KMS-11 (cell line): ENCODE measurements at regions not wholly inside any gene's neighbourhood (a gene's known extent, or its start where the extent isn't known, plus 50 kb on each side); places are given as distances from the start of the nearest gene placed in this dataset.
"Not testable (repeated sequence)": the region's sequence is repeated elsewhere in the genome, so short reads cannot be mapped to it uniquely, and the experiment has no call there.

Experiments
- H2AFZ ChIP-seq: fragments of 200-600 bp; sonication (generic); 2 replicates; pipeline ENCODE4 v1.6.1; 2016; ENCODE audit warnings: antibody characterized with exemption, mixed run types, low read depth
- H3K27ac ChIP-seq: fragments of 200-600 bp; sonication (generic); 2 replicates; pipeline ENCODE4 v1.6.1; 2016; ENCODE audit warnings: mild to moderate bottlenecking, mixed run types
- H3K27me3 ChIP-seq: fragments of 200-600 bp; sonication (generic); 2 replicates; pipeline ENCODE4 v1.6.1; 2017; ENCODE audit warnings: mild to moderate bottlenecking, low read depth, mixed run types, moderate library complexity; ENCODE audit not compliant: insufficient read depth
- H3K36me3 ChIP-seq: fragments of 200-600 bp; sonication (generic); 2 replicates; pipeline ENCODE4 v1.6.1; 2017; ENCODE audit warnings: mild to moderate bottlenecking, mixed run types; ENCODE audit not compliant: insufficient read depth
- H3K4me1 ChIP-seq: fragments of 200-600 bp; sonication (generic); 2 replicates; pipeline ENCODE4 v1.6.1; 2016; ENCODE audit warnings: mild to moderate bottlenecking, low read depth, mixed run types; ENCODE audit not compliant: poor library complexity, severe bottlenecking
- H3K4me2 ChIP-seq: fragments of 200-600 bp; sonication (generic); 2 replicates; pipeline ENCODE4 v1.7.0; 2016; ENCODE audit warnings: mild to moderate bottlenecking, mixed run types
- H3K4me3 ChIP-seq: fragments of 200-600 bp; sonication (generic); IDR thresholded peaks from 2 replicates; pipeline ENCODE4 v1.6.1; 2017; ENCODE audit warnings: low read depth, low read length, mixed read lengths; ENCODE audit not compliant: insufficient read depth
- H3K79me2 ChIP-seq: fragments of 200-600 bp; sonication (generic); 2 replicates; pipeline ENCODE4 v1.6.1; 2016; ENCODE audit warnings: low read depth, mixed run types; ENCODE audit not compliant: insufficient read depth
- H3K9ac ChIP-seq: fragments of 200-600 bp; sonication (generic); 2 replicates; pipeline ENCODE4 v1.6.1; 2016; ENCODE audit warnings: mild to moderate bottlenecking, mixed run types
- H4K20me1 ChIP-seq: fragments of 200-600 bp; sonication (generic); 2 replicates; pipeline ENCODE4 v1.6.1; 2016; ENCODE audit warnings: mild to moderate bottlenecking, mixed run types; ENCODE audit not compliant: insufficient read depth
- CTCF ChIP-seq: fragments of 200-600 bp; sonication (generic); conservative IDR thresholded peaks from 2 replicates; pipeline ENCODE4 v1.6.1; 2017; ENCODE audit warnings: low read depth, mild to moderate bottlenecking, antibody characterized with exemption, low read length, moderate library complexity, mixed read lengths

DNA sequence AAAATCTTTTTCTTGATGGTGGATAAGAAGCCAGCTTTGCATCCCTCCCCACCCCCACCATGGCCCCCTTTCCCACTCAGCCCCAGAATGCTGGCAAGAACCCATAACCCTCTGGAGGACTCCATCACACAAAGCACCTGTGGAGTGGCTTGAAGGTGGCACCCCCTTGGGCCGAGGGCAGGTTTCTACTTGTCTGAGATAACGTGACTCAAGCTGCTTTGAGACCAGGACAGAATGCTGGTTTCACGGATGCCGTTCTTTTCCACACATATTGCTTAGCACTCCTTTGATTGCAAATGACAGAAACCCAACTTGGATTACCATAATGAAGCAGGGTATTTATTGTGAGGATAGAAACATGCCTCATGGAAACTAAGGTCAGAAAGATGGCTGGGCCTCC, 82.2 kb downstream of the LACC1 start:
- Histone ChIP-seq H2AFZ (no peak overlapping the region), H4K20me1 (no peaks in the 10 kb centered on the region), H3K4me1 (no peaks in the 10 kb centered on the region), H3K4me3 (no peak overlapping the region), H3K9ac (no peak overlapping the region), H3K27me3 (no peaks in the 10 kb centered on the region), H3K27ac (no peak overlapping the region), H3K4me2 (no peak overlapping the region), H3K36me3 (no peaks in the 10 kb centered on the region), H3K79me2 (no peaks in the 10 kb centered on the region)
- no peak for TF ChIP-seq CTCF

DNA sequence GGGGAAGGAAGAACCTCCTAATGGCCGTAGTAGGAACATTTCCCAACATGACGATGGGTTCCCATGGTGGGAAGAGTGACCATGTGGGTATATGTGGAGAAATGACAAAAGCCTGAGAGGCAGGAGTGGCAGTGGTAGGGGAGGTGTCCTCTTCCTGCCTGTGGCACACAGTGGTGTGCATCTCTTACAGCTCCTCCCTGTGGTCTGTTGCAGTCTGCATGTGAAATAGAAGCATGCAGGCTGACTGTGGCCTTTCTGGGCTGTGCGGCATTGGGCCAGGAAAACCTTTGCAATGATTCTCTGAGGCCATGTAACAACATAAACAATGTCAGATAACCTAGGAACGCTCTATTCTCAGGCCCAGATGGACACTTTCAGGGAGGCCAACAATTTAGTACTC, 84.0 kb downstream of the LACC1 start:
- Histone ChIP-seq H3K27ac (no peak overlapping the region), H3K9ac (no peak overlapping the region), H3K4me1 (no peaks in the 10 kb centered on the region), H4K20me1 (no peaks in the 10 kb centered on the region), H3K4me3 (no peak overlapping the region), H3K4me2 (no peak overlapping the region), H3K36me3 (no peaks in the 10 kb centered on the region), H3K27me3 (no peaks in the 10 kb centered on the region), H2AFZ (no peak overlapping the region), H3K79me2 (no peaks in the 10 kb centered on the region)
- TF ChIP-seq CTCF, result no peak

DNA sequence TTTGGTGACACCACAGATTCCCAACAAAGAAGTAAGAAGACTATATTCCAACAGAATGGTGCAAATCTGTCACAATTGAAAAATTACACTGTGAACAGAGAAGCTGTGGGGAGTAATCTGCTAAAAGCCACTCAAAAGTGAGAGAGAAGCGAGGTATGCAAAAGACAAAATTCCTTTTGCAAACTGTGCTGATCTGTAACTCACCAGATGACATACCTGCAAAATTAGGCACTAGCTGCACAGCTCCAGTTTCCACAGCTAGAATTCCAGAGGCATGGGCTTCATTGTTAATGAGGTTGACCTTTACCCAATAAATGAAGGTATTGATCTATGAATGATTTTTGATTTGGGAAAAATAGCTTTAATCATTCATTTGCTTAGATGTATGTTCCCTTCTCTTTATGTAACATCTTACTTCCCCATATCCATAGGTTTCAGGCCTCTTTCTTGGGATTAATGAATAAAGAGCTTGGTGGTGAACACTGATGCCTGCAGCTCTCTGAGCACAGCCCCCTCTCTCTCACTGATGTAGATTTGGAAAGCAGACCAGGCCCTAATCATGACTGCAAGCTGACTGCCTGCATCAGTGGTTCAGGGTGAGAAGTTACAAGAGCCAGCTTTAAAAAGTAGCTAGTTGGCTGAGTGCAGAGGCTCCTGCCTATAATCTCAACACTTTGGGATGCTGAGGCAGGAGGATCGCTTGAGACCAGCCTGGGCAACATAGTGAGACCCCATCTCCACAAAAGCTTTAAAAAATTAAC, 85.2 kb downstream of the LACC1 start:
- H3K4me1 ChIP-seq, result no peaks in the 10 kb centered on the region
- no peaks in the 10 kb centered on the region for H3K27me3 ChIP-seq
- H3K9ac ChIP-seq, result no peak overlapping the region
- no peak overlapping the region for H2AFZ ChIP-seq
- no peaks in the 10 kb centered on the region for H4K20me1 ChIP-seq
- no peak overlapping the region for H3K4me2 ChIP-seq
- no peaks in the 10 kb centered on the region for H3K36me3 ChIP-seq
- no peak overlapping the region for H3K4me3 ChIP-seq
- no peaks in the 10 kb centered on the region for H3K79me2 ChIP-seq
- H3K27ac ChIP-seq, result no peak overlapping the region
- no peak for TF ChIP-seq CTCF

DNA sequence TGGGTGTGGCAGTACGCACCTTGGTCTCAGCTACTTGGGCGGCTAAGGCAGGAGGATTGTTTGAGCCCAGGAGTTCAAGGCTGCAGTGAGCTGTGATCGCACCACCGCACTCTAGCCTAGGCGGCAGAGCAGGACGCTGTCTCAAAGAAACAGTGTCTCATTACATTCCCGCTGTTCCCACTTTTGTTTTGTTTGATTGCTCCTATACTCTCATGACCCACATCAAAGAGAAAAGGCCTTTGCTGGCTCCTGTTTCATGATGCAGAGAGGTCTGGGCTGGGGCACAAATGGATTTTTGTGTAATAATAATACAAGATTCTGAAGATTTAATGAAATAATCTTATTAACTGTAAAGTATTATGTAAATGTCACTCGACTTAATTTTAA, 85.7 kb downstream of the LACC1 start:
- no peaks in the 10 kb centered on the region for H3K79me2 ChIP-seq
- no peak for TF ChIP-seq CTCF
- no peaks in the 10 kb centered on the region for H3K27me3 ChIP-seq
- no peak overlapping the region for H3K27ac ChIP-seq
- H3K4me3 ChIP-seq, result no peak overlapping the region
- no peak overlapping the region for H3K9ac ChIP-seq
- no peak overlapping the region for H3K4me2 ChIP-seq
- H4K20me1 ChIP-seq, result no peaks in the 10 kb centered on the region
- H2AFZ ChIP-seq, result no peak overlapping the region
- no peaks in the 10 kb centered on the region for H3K4me1 ChIP-seq
- no peaks in the 10 kb centered on the region for H3K36me3 ChIP-seq

DNA sequence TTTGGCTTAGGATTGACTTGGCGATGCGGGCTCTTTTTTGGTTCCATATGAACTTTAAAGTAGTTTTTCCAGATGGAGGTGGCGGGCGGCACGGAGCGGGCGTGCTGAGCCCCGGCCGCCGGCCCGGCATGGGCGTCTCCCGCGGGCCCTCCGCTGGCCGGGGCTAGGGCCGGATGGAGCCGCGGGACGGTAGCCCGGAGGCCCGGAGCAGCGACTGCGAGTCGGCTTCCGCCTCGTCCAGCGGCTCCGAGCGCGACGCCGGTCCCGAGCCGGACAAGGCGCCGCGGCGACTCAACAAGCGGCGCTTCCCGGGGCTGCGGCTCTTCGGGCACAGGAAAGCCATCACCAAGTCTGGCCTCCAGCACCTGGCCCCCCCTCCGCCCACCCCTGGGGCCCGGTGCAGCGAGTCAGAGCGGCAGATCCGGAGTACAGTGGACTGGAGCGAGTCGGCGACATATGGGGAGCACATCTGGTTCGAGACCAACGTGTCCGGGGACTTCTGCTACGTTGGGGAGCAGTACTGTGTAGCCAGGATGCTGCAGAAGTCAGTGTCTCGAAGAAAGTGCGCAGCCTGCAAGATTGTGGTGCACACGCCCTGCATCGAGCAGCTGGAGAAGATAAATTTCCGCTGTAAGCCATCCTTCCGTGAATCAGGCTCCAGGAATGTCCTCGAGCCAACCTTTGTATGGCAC, 88.7 kb downstream of the LACC1 start:
- H3K36me3 ChIP-seq, H4K20me1 ChIP-seq, H2AFZ ChIP-seq, H3K4me2 ChIP-seq, H3K9ac ChIP-seq, H3K79me2 ChIP-seq, H3K4me3 ChIP-seq, H3K27ac ChIP-seq, H3K27me3 ChIP-seq, H3K4me1 ChIP-seq: not testable (repeated sequence)

DNA sequence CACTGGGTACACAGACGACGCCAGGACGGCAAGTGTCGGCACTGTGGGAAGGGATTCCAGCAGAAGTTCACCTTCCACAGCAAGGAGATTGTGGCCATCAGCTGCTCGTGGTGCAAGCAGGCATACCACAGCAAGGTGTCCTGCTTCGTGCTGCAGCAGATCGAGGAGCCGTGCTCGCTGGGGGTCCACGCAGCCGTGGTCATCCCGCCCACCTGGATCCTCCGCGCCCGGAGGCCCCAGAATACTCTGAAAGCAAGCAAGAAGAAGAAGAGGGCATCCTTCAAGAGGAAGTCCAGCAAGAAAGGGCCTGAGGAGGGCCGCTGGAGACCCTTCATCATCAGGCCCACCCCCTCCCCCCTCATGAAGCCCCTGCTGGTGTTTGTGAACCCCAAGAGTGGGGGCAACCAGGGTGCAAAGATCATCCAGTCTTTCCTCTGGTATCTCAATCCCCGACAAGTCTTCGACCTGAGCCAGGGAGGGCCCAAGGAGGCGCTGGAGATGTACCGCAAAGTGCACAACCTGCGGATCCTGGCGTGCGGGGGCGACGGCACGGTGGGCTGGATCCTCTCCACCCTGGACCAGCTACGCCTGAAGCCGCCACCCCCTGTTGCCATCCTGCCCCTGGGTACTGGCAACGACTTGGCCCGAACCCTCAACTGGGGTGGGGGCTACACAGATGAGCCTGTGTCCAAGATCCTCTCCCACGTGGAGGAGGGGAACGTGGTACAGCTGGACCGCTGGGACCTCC, 89.4 kb downstream of the LACC1 start:
- not testable (repeated sequence) for H3K4me3 ChIP-seq, H3K27ac ChIP-seq, H4K20me1 ChIP-seq, H3K9ac ChIP-seq, H2AFZ ChIP-seq, H3K79me2 ChIP-seq, H3K4me2 ChIP-seq, H3K27me3 ChIP-seq, H3K36me3 ChIP-seq, H3K4me1 ChIP-seq

DNA sequence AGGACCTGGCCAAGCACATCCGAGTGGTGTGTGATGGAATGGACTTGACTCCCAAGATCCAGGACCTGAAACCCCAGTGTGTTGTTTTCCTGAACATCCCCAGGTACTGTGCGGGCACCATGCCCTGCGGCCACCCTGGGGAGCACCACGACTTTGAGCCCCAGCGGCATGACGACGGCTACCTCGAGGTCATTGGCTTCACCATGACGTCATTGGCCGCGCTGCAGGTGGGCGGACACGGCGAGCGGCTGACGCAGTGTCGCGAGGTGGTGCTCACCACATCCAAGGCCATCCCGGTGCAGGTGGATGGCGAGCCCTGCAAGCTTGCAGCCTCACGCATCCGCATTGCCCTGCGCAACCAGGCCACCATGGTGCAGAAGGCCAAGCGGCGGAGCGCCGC, 90.2 kb downstream of the LACC1 start:
- H3K27me3 ChIP-seq, H4K20me1 ChIP-seq, H3K27ac ChIP-seq, H2AFZ ChIP-seq, H3K79me2 ChIP-seq, H3K4me3 ChIP-seq, H3K36me3 ChIP-seq, H3K4me1 ChIP-seq, H3K4me2 ChIP-seq, H3K9ac ChIP-seq: not testable (repeated sequence)
